HEK293T (cell line): ENCODE measurements at regions not wholly inside any gene's neighbourhood (a gene's known extent, or its start where the extent isn't known, plus 50 kb on each side); places are given as distances from the start of the nearest gene placed in this dataset.

Experiments used
- CTCF ChIA-PET: fragments of 350-600 bp; formaldehyde crosslinking; extraction: SDS; loops from one replicate; lab custom pipeline; 2021; ENCODE audit warnings: antibody characterized with exemption, inconsistent platforms; lab: Yijun Ruan, JAX
- POLR2A ChIA-PET: fragments of 350-600 bp; formaldehyde crosslinking; extraction: SDS; loops from one replicate; lab custom pipeline; 2020; ENCODE audit warnings: antibody characterized with exemption, inconsistent platforms; lab: Yijun Ruan, JAX
- DNase-seq: peaks from one replicate; pipeline ENCODE4 v3.0.0; 2012; ENCODE audit warnings: mixed read lengths; ENCODE audit errors: extremely low spot score
- ARNT ChIP-seq: fragments of 450-650 bp; IDR thresholded peaks from 2 replicates; pipeline ENCODE4 v1.6.1; 2017; ENCODE audit warnings: mild to moderate bottlenecking
- BHLHE40 ChIP-seq: fragments of 450-650 bp; IDR thresholded peaks from 2 replicates; pipeline ENCODE4 v1.6.1; 2016; ENCODE audit warnings: mild to moderate bottlenecking, moderate library complexity, borderline replicate concordance
- CTBP1 ChIP-seq: fragments of 450-650 bp; IDR thresholded peaks from 2 replicates; pipeline ENCODE4 v1.6.1; 2016; ENCODE audit warnings: borderline replicate concordance
- ELF4 ChIP-seq: fragments of 450-650 bp; IDR thresholded peaks from 2 replicates; pipeline ENCODE4 v1.6.1; 2017; ENCODE audit warnings: antibody characterized with exemption
- FOXA1 ChIP-seq: fragments of 450-650 bp; IDR thresholded peaks from 2 replicates; pipeline ENCODE4 v1.6.1; 2016; ENCODE audit warnings: mild to moderate bottlenecking
- FOXK2 ChIP-seq: fragments of 450-650 bp; IDR thresholded peaks from 2 replicates; pipeline ENCODE4 v1.6.1; 2016; ENCODE audit warnings: mild to moderate bottlenecking
- FOXM1 ChIP-seq: fragments of 450-650 bp; IDR thresholded peaks from 2 replicates; pipeline ENCODE4 v1.6.1; 2017; ENCODE audit warnings: mild to moderate bottlenecking, borderline replicate concordance
- HDGF ChIP-seq: fragments of 450-650 bp; IDR thresholded peaks from 2 replicates; pipeline ENCODE4 v1.6.1; 2017; ENCODE audit warnings: antibody characterized with exemption, borderline replicate concordance
- L3MBTL2 ChIP-seq: fragments of 450-650 bp; conservative IDR thresholded peaks from 2 replicates; pipeline ENCODE4 v1.6.1; 2016; ENCODE audit warnings: mild to moderate bottlenecking
- LEF1 ChIP-seq: fragments of 450-650 bp; IDR thresholded peaks from 2 replicates; pipeline ENCODE4 v1.6.1; 2017; ENCODE audit warnings: mild to moderate bottlenecking, borderline replicate concordance
- NFRKB ChIP-seq: fragments of 450-650 bp; IDR thresholded peaks from 2 replicates; pipeline ENCODE4 v1.6.1; 2016; ENCODE audit warnings: mild to moderate bottlenecking, moderate library complexity
- SP1 ChIP-seq: fragments of 450-650 bp; IDR thresholded peaks from 2 replicates; pipeline ENCODE4 v1.6.1; 2017
- SUZ12 ChIP-seq: fragments of 450-650 bp; IDR thresholded peaks from 2 replicates; pipeline ENCODE4 v1.6.1; 2016; ENCODE audit warnings: mild to moderate bottlenecking
- TARDBP ChIP-seq: fragments of 450-650 bp; IDR thresholded peaks from 2 replicates; pipeline ENCODE4 v1.6.1; 2016
- ZNF384 ChIP-seq: fragments of 450-650 bp; IDR thresholded peaks from 2 replicates; pipeline ENCODE4 v1.6.1; 2016
- TF ChIP-seq, protein P1 (sequence below): fragments of 450-650 bp; IDR thresholded peaks from 2 replicates; pipeline ENCODE4 v1.6.1; 2016

DNA sequence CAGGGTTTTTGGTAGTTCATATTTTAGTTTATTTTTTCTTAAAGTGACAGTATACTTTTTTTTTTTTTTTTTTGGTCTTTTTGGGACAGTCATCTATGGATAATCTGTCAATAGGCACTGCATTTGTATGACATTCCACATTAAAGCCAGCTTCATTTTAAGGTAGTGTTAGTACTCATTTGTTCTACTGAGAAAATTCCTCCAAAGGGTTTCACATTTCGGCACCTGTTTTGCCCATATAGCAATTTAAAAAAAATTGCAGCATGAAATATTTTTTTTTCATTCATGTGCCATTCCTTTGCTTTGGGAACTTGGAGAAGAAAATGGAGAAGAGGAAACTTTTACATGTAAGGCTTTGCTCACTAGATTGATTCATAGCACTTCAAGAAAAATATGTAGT lies 276.3 kb upstream of the TCF4 start:
- DNase-seq: no peak
- TF ChIP-seq NFRKB: no peak
- no peak for TF ChIP-seq SP1
- TF ChIP-seq L3MBTL2: no peak
- TF ChIP-seq, protein P1, sequence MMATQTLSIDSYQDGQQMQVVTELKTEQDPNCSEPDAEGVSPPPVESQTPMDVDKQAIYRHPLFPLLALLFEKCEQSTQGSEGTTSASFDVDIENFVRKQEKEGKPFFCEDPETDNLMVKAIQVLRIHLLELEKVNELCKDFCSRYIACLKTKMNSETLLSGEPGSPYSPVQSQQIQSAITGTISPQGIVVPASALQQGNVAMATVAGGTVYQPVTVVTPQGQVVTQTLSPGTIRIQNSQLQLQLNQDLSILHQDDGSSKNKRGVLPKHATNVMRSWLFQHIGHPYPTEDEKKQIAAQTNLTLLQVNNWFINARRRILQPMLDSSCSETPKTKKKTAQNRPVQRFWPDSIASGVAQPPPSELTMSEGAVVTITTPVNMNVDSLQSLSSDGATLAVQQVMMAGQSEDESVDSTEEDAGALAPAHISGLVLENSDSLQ: no peak
- no peak for TF ChIP-seq BHLHE40
- no peak for TF ChIP-seq FOXK2
- TF ChIP-seq ARNT: no peak
- TF ChIP-seq ZNF384: no peak
- no peak for TF ChIP-seq TARDBP
- TF ChIP-seq SUZ12: no peak
- no peak for TF ChIP-seq FOXA1
- no peak for TF ChIP-seq LEF1
- no peak for TF ChIP-seq HDGF
- TF ChIP-seq CTBP1: no peak
- no peak for TF ChIP-seq FOXM1
- no peak for TF ChIP-seq ELF4
- POLR2A ChIA-PET: no interaction called here
- CTCF ChIA-PET: interaction anchor here (0.7 kb wide), 1 partner anchor 18 kb away, joined by 3 read pairs; no protein-coding TSS in a partner anchor

DNA sequence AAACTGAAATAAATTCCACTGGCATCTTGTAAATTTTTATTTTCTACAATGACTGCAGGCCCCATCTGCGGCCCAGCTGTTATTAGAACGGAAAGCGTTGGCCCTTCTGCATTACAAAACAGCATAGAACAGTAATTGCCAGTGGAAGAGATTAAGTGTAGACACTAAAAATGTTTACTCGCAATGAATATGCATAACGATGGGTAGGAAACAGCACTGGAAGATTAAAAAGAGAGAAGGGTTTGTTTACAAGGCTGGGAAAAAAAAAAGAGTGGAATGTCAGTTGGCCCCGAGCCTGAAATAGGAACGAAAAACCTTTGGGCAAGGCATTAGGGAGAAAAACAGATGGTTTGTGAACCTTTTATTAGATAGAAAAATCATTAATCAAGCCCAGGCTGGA lies 275.9 kb upstream of the TCF4 start:
- DNase-seq: no peak

DNA sequence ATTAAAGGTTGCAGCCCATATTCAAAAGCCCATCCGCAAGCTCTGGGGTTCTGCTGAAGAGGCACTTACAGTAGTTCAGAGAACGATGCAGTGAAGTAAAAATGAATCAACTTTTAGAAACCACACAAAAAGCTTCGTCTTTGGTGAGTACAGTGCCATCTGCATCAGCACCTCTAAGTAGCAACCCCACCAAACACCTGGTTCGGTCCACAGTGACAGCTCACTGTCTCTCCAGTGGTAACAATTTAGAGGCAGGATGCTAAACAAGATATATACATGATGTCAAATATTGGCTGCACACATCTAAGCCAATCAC lies 275.4 kb upstream of the TCF4 start:
- POLR2A ChIA-PET: no interaction called here
- CTCF ChIA-PET: no interaction called here
- TF ChIP-seq ARNT: no peak
- TF ChIP-seq FOXK2: no peak
- TF ChIP-seq L3MBTL2: no peak
- no peak for TF ChIP-seq SP1
- TF ChIP-seq FOXA1: no peak
- TF ChIP-seq NFRKB: no peak
- TF ChIP-seq LEF1: no peak
- TF ChIP-seq, protein P1: no peak
- no peak for TF ChIP-seq FOXM1

More for the DNA sequence above, 275.9 kb upstream of the TCF4 start:
- TF ChIP-seq HDGF (no peak), ARNT (no peak), L3MBTL2 (no peak), SP1 (no peak), NFRKB (no peak), LEF1 (no peak), TARDBP (no peak)
- TF ChIP-seq, protein P1: no peak
- POLR2A ChIA-PET: no interaction called here
- CTCF ChIA-PET: interaction anchor here (0.7 kb wide), 1 partner anchor 18 kb away, joined by 3 read pairs; no protein-coding TSS in a partner anchor

DNA sequence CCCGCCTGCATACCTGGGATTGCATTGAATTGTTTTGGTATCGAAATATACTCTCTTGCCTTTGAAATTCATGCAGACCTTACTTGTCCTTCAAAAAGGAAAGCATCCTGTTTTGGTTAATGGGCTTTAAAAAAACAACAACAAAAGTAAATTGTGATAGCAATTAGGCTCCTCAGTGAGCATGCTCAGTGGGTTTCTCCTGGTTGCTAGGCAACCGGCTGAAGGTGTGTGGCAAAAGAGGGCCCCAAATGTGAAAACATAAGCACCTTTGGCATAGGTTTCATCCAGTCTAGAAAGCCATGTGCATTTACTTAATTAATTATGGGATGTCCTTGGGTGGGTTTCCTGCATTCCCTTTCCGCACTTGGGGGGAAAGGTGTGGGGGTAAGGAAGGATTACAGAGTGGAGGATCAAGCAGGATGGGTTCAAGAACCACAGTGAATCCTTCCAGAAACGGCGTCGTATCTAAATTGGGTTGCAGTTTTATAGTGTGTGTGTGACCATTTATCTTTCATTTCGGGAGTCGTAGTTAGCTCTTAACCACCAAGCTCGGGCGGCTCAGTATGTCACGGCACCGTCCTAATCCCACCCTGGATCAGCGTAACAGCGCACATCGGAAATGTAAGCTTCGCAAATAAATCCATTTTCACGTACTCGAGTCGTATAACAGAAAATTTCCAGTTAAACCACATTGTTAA lies 274.9 kb upstream of the TCF4 start:
- CTCF ChIA-PET: no interaction called here
- POLR2A ChIA-PET: no interaction called here
- TF ChIP-seq ELF4 (no peak), SP1 (no peak), ARNT (no peak), BHLHE40 (no peak), FOXM1 (no peak), CTBP1 (no peak), HDGF (no peak), SUZ12 (no peak), LEF1 (no peak), L3MBTL2 (no peak), ZNF384 (no peak)
- TF ChIP-seq, protein P1: no peak
- DNase-seq: no peak

More for the DNA sequence above, 275.4 kb upstream of the TCF4 start:
- DNase-seq: no peak

DNA sequence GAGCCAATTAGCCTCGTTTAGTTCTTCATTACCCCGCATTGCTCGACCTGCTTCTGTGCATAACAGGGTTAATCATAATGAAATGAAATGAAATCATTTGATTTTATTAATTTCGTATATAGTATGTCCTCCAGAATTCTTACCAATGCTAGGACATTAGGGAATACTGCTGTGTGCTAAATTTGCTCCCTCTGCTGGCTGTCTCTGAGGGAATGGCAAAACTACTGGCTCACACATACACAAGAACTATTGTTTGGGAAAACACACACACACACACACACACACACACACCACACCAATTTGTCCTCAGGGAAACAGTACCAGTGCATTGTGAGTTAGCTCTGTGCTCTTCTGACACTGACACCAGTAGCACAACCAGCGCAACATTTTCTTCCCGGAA lies 273.3 kb upstream of the TCF4 start:
- TF ChIP-seq SUZ12 (no peak), HDGF (no peak)
- ChIA-PET POLR2A (no interaction called here), CTCF (no interaction called here)
- DNase-seq: peak; percentile 10
